Breast epithelium (tissue), 4 donors: ENCODE measurements at regions not wholly inside any gene's neighbourhood (a gene's known extent, or its start where the extent isn't known, plus 50 kb on each side); places are given as distances from the start of the nearest gene placed in this dataset.
"Not testable (repeated sequence)": the region's sequence is repeated elsewhere in the genome, so short reads cannot be mapped to it uniquely, and the experiment has no call there.

Experiments used
- DNase-seq, 2 donors: peaks; one replicate each; pipeline ENCODE4 v3.0.0-alpha.2; 2019; ENCODE audit warnings: low spot score in 2 of 2
- H3K27ac ChIP-seq, 2 donors: fragments of 200-600 bp; sonication (generic) in 1 of 2; one replicate each; pipeline ENCODE4 v1.5.1; 2016 to 2019; ENCODE audit warnings: mild to moderate bottlenecking in 1 of 2
- H3K27me3 ChIP-seq, 2 donors: fragments of 200-600 bp; sonication (generic) in 1 of 2; one replicate each; pipeline versions ENCODE4 v1.5.1 to v1.6.0; 2017 to 2019; ENCODE audit warnings: control low read depth in 1 of 2, mild to moderate bottlenecking in 1 of 2
- H3K36me3 ChIP-seq: fragments of 200-600 bp; one replicate; pipeline ENCODE4 v1.5.1; 2019
- H3K4me1 ChIP-seq, 2 donors: fragments of 200-600 bp; sonication (generic); one replicate each; pipeline ENCODE4 v1.5.1; 2016 to 2019; ENCODE audit warnings: control low read depth in 1 of 2
- H3K4me3 ChIP-seq, 3 donors: fragments of 200-600 bp; sonication (generic); 1 replicate in 2 of 3; 2 replicates in 1 of 3; pipeline ENCODE4 v1.5.1; 2016 to 2019; ENCODE audit warnings: mild to moderate bottlenecking in 3 of 3, moderate library complexity in 2 of 3
- H3K9me3 ChIP-seq, 2 donors: fragments of 200-600 bp; sonication (generic) in 1 of 2; one replicate each; pipeline ENCODE4 v1.5.1; 2016 to 2019; ENCODE audit warnings: control low read depth in 1 of 2
- POLR2A ChIP-seq: fragments of 450-650 bp; IDR thresholded peaks from one replicate; pipeline ENCODE4 v1.6.1; 2016; ENCODE audit warnings: antibody characterized with exemption, mild to moderate bottlenecking, moderate library complexity
- POLR2AphosphoS5 ChIP-seq, 3 donors: sonication (generic); formaldehyde crosslinking; IDR thresholded peaks; one replicate each; pipeline ENCODE4 v1.6.1; 2017; ENCODE audit warnings: antibody characterized with exemption in 3 of 3
- intact Hi-C: fragments of 100-400 bp; cut with DNase I; formaldehyde crosslinking; loops from one replicate; pipeline ENCODE4 v1.15.1; 2023; ENCODE audit warnings: low total_unique reads
- TF ChIP-seq, protein P1 (sequence below), 3 donors: fragments of 450-650 bp; IDR thresholded peaks; one replicate each; pipeline ENCODE4 v1.5.1; 2016 to 2017; ENCODE audit warnings: antibody characterized with exemption in 3 of 3, mild to moderate bottlenecking in 3 of 3, moderate library complexity in 3 of 3

- TF ChIP-seq, protein P1, sequence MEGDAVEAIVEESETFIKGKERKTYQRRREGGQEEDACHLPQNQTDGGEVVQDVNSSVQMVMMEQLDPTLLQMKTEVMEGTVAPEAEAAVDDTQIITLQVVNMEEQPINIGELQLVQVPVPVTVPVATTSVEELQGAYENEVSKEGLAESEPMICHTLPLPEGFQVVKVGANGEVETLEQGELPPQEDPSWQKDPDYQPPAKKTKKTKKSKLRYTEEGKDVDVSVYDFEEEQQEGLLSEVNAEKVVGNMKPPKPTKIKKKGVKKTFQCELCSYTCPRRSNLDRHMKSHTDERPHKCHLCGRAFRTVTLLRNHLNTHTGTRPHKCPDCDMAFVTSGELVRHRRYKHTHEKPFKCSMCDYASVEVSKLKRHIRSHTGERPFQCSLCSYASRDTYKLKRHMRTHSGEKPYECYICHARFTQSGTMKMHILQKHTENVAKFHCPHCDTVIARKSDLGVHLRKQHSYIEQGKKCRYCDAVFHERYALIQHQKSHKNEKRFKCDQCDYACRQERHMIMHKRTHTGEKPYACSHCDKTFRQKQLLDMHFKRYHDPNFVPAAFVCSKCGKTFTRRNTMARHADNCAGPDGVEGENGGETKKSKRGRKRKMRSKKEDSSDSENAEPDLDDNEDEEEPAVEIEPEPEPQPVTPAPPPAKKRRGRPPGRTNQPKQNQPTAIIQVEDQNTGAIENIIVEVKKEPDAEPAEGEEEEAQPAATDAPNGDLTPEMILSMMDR (IDR thresholded peaks at IDR 0.05), result no peak
- TF ChIP-seq POLR2AphosphoS5 (IDR thresholded peaks at IDR 0.05) (no peak), POLR2A (no peak)
- intact Hi-C loops, result no loop called here
- H3K27ac ChIP-seq, result no peak overlapping the region
- H3K9me3 ChIP-seq, result no peaks in the 10 kb centered on the region
- DNase-seq, result no peak
- no peak overlapping the region for H3K4me3 ChIP-seq
- H3K4me1 ChIP-seq, result no peaks in the 10 kb centered on the region
- no peaks in the 10 kb centered on the region for H3K27me3 ChIP-seq
- H3K36me3 ChIP-seq, result no peaks in the 10 kb centered on the region
Measured at GRCh38 chr6:168804331-168804730, 363.3 kb downstream of the SMOC2 start.

GRCh38 chr6:168803874-168804273 lies 362.9 kb downstream of the SMOC2 start:
- intact Hi-C loops, result no loop called here
- H3K27me3 ChIP-seq, result no peaks in the 10 kb centered on the region
- H3K4me3 ChIP-seq, result no peak overlapping the region
- H3K4me1 ChIP-seq, result no peaks in the 10 kb centered on the region
- DNase-seq, result no peak
- H3K36me3 ChIP-seq, result no peaks in the 10 kb centered on the region
- H3K27ac ChIP-seq, result no peak overlapping the region
- no peaks in the 10 kb centered on the region for H3K9me3 ChIP-seq
- TF ChIP-seq POLR2A (no peak), POLR2AphosphoS5 (IDR thresholded peaks at IDR 0.05) (no peak)
- TF ChIP-seq, protein P1 (IDR thresholded peaks at IDR 0.05), result no peak

DNA sequence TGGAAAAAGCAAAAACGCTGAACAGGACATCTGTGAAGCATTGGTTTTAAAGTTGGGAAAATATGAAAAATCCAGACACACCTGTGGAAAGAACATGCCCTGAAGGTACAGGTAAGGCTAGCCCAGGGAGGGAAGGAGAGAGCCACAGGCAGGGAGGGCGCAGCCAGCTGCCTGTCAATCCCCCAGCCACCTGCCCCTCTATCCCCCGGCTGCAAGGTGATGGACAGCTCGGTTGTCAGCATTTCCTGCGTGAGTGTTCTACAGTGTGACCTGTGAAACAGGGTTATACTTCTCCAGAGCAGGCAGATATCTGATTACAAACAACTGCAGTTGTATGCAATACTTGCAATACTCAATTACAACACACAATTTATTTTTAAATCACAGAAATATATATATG lies 358.1 kb downstream of the SMOC2 start:
- intact Hi-C loops, result no loop called here

DNA sequence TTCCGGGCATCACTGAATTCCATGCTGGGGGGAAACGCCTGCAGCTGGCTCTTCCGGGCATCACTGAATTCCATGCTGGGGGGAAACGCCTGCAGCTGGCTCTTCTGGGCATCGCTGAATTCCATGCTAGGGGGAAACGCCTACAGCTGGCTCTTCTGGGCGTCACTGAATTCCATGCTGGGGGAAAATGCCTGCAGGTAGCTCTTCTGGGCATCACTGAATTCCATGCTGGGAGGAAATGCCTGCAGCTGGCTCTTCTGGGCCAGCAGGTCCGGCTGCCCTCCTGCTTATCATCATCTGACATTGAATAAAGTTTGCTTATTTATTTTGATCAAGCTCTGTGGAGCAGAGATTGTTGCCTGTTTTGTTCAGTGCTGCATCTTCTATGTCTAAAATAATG lies 355.1 kb downstream of the SMOC2 start:
- intact Hi-C loops, result no loop called here
- Histone ChIP-seq H3K4me1 (no peaks in the 10 kb centered on the region), H3K4me3 (no peak overlapping the region), H3K36me3 (no peaks in the 10 kb centered on the region), H3K27ac (no peak overlapping the region), H3K27me3 (no peaks in the 10 kb centered on the region), H3K9me3 (no peaks in the 10 kb centered on the region)
- DNase-seq, result no peak
- TF ChIP-seq, protein P1 (IDR thresholded peaks at IDR 0.05), result no peak

More for the DNA sequence above, 358.1 kb downstream of the SMOC2 start:
- H3K4me1 ChIP-seq, result no peaks in the 10 kb centered on the region
- H3K27me3 ChIP-seq, result no peaks in the 10 kb centered on the region
- no peak for TF ChIP-seq POLR2A
- no peak for TF ChIP-seq POLR2AphosphoS5 (IDR thresholded peaks at IDR 0.05)
- TF ChIP-seq, protein P1 (IDR thresholded peaks at IDR 0.05), result no peak
- H3K27ac ChIP-seq, result no peak overlapping the region
- H3K4me3 ChIP-seq, result no peak overlapping the region
- H3K9me3 ChIP-seq, result no peaks in the 10 kb centered on the region
- no peak for DNase-seq
- no peaks in the 10 kb centered on the region for H3K36me3 ChIP-seq

- H3K9me3 ChIP-seq, DNase-seq, H3K4me1 ChIP-seq, H3K4me3 ChIP-seq, H3K27me3 ChIP-seq, H3K27ac ChIP-seq, H3K36me3 ChIP-seq, intact Hi-C loops: not testable (repeated sequence)
Measured at GRCh38 chr6:168795611-168796010, 354.6 kb downstream of the SMOC2 start.

DNA sequence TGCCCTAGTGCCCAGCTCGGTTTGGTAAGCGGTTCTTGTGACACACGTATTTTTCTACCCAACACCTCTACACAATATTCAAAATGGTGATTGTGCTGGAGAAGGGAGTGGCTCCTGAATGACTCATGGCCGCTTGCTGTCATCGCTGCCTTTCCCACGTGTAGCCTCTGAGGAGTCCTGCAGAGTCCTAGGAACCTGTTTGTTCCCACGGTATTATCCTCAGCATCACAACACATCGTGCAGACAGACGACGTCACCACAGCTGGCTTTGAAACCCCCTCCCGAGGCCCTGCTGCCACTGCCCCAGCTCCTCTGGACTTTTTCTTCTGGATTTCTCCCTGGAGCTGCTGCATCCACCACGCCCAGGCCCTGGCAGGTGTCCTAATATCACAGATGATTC lies 353.5 kb downstream of the SMOC2 start:
- no peaks in the 10 kb centered on the region for H3K36me3 ChIP-seq
- H3K4me3 ChIP-seq, result no peak overlapping the region
- intact Hi-C loops, result no loop called here
- no peak overlapping the region for H3K27ac ChIP-seq
- H3K9me3 ChIP-seq, result no peaks in the 10 kb centered on the region
- DNase-seq, result no peak
- TF ChIP-seq POLR2AphosphoS5 (IDR thresholded peaks at IDR 0.05) (no peak), POLR2A (no peak)
- TF ChIP-seq, protein P1 (IDR thresholded peaks at IDR 0.05), result no peak
- H3K27me3 ChIP-seq, result no peaks in the 10 kb centered on the region
- H3K4me1 ChIP-seq, result no peaks in the 10 kb centered on the region
